ENCODE measurements at regions not wholly inside any gene's neighbourhood (a gene's known extent, or its start where the extent isn't known, plus 50 kb on each side); places are given as distances from the start of the nearest gene placed in this dataset.
"Not testable (repeated sequence)": the region's sequence is repeated elsewhere in the genome, so short reads cannot be mapped to it uniquely, and the experiment has no call there.

DNA sequence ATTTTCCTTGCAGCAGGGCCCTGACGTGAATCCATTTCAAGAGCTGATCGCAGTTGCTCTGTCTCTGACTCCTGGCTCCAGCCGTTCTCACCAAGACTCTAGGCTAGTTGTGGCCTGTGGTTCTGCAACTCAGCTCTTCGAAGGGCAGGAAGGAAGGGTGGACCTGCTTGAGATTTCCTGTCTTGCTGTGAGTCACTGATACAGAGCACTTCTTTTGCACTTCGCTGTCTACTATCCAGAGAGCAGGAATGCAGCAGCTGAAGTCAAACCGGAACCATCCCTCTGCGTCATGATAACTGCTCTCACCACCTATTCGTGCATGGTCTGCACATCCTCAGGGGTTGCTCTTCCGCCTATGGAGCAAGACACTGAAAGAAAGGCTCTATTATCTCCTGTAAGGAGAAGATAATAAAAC is 59.7 kb downstream of the RAP2B start:
- FAIRE-seq (no peak), DNase-seq (ENCODE audit: low spot score) (peak; percentile 81)

DNA sequence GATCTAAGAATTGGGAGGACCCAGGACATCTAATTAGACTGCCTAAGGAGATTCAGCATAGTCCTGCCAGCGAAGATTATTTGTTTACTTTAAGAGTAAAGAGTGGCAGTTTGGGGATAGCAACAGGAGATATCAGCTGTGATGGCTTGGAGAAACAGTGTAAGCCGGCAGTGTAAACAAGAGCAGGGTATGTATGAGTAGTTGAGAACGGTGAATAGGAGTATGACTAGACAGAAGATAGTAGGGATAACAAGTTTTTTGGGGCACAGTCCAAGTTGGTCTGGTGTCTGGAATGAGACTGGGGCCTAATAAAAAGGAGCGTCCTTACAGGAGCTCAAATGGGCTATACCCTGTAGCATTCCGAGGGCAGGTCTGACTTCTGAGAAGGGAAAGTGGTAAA is 64.9 kb downstream of the RAP2B start:
- not testable (repeated sequence) for FAIRE-seq; DNase-seq (ENCODE audit: low spot score)

DNA sequence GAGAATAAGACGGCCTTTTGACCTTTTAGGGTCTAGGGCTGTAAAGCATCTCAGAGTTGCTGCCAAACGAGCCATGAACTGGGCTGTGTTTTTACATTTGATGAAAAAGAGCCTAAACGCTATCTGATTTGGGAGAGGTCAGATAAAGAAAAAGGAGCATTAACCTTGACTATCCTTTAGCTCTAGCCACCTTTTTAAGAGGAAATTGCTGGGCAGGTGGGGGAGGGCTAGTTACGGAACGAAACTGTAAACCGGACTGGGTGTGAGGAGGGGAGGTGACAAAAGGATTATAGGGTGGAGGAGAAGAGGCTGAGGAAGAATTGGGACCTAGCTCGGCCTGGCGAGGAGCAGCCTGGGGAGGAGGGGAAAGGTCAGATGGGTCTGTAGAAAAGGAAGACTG is 68.4 kb downstream of the RAP2B start:
- DNase-seq (ENCODE audit: low spot score); FAIRE-seq: not testable (repeated sequence)

DNA sequence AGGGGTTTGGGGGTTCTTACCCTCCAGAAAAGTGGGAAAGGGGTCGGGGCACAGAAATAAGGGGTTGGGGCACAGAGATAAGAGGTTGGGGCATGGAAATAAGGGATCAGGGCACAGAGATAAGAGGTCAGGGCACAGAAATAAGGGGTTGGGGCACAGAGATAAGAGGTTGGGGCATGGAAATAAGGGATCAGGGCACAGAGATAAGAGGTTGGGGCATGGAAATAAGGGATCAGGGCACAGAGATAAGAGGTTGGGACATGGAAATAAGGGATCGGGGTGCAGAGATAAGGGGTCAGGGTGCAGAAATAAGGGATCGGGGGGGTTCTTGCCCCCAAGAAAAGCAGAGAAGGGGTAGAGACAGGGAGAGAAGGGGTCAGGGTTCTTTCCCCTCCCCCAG is 69.2 kb downstream of the RAP2B start:
- not testable (repeated sequence) for DNase-seq (ENCODE audit: low spot score); FAIRE-seq

DNA sequence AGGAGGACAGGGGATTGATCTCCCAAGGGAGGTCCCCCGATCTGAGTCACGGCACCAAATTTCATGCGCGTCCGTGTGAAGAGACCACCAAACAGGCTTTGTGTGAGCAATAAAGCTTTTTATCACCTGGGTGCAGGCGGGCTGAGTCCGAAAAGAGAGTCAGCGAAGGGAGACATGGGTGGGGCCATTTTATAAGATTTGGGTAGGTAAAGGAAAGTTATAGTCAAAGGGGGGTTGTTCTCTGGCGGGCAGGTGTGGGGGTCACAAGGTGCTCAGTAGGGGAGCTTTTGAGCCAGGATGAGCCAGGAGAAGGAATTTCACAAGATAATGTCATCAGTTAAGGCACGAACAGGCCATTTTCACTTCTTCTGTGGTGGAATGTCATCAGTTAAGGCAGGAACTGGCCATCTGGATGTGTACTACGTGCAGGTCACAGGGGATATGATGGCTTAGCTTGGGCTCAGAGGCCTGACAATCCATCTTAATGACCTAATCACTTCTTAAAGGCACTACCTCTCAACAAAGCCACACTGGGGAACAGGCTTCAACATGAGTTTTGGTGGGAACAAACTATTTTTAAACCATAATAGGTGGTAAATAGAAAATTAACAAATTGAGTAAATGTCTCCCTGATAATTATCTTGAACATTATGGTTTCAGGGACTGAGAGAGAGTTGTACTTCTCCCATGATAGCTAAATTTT is 70.2 kb downstream of the RAP2B start:
- FAIRE-seq; DNase-seq (ENCODE audit: low spot score): not testable (repeated sequence)

DNA sequence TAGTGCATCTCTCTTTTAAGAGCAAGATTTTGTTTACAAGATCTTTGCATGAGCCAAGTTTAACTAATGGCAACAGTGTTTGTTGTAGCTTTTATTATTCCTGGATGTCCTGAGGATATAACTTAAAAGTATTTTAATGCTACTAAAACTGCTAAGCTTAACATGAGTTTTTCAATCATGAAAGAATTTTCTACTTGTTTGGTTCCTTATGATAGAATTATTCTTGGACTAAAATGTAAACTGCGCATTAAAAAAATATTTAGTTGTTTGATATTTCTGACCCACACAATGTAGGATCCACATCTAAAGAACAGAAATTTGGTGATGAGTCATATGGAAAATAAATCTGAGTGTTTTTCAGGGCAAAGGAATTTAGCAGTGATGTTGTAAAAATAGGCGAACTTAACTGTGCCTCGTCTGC is 70.8 kb downstream of the RAP2B start:
- FAIRE-seq (no peak), DNase-seq (ENCODE audit: low spot score) (peak; percentile 17)

DNA sequence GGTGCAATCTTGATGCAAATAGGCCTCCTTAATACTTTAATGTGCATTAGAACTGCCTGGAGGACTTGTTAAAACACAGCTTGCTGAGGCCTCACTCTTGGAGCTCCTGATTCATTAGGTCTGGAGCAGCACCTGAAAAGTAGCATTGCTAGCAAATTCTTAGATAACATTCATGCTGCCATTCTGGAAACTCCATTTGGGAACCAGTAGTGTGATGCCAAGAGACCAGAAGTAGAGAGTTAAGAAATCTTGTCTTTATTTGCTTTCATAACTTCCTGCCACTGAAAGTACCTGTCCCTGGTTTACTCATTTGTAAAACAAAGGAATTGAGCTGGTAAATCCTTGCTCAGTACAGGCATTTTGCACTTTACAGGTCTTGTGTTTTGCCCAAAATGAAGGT is 72.0 kb downstream of the RAP2B start:
- no peak for FAIRE-seq
- no peak for DNase-seq (ENCODE audit: low spot score)

DNA sequence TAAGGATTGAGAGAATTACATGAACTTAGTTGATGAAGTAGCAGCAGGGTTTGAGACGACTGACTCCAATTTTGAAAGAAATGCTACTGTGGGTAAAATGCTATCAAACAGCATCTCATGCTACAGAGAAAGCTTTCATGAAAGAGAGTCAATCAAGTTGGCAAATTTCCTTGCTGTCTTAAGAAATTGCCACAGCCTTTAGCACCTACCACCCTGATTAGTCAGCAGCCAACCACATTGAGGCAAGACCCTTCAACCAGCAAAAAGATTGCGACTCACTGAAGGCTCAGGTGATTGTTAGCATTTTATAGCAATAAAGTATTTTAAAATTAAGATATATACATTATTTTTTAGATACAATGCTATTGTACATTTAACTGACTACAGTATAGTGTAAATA is 80.9 kb downstream of the RAP2B start:
- FAIRE-seq (no peak), DNase-seq (ENCODE audit: low spot score) (no peak)

DNA sequence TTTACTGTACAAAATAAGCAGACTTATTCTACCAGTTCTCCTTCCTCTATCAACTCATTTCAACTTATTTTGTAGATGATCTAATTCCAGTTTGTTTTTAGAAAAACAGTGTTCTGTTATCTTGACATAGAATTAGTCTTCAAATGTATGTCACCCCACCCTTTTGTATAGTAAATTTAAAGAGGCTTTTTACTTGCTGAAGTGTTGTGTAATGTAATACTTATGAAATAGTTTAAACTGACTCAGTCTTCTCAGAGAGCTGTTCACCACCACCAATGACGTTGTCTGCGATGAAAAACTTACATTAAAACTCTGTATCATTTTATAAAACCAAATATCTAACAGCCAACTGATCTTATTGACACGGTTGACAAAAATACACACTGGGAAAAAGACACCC is 82.9 kb downstream of the RAP2B start:
- FAIRE-seq (no peak), DNase-seq (ENCODE audit: low spot score) (no peak)

DNA sequence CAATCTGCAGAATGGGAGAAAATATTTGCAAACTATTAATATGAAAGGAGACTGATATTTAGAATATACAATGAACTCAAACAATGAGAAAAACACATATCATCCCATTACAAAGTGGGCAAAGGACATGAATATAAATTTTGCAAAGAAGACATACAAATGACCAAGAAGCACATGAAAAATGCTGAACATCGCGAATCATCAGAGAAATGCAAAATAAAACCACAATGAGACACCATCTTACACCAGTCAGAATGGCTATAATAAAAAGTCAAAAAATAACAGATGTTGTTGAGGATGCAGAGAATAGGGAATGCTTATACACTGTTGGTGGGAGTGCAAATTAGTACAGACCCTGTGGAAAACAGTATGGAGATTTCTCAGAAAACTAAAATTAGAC is 83.6 kb downstream of the RAP2B start:
- DNase-seq (ENCODE audit: low spot score) (no peak), FAIRE-seq (no peak)

DNA sequence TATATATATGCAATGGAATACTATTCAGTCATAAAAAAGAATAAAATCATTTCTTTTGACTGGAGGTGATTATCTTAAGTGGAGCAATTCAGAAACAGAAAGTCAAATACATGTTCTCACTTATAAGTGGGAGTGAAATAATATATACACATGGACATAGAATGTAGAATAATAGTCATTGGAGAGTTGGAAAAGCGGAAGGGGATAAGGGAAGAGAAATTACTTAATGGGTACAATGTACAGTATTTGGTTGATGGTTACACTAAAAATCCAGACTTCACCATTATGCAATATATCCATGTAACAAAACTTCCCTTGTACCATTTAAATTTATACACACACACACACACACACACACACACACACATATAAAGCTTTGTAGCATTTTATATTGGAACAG is 84.3 kb downstream of the RAP2B start:
- FAIRE-seq = no peak
- no peak for DNase-seq (ENCODE audit: low spot score)

DNA sequence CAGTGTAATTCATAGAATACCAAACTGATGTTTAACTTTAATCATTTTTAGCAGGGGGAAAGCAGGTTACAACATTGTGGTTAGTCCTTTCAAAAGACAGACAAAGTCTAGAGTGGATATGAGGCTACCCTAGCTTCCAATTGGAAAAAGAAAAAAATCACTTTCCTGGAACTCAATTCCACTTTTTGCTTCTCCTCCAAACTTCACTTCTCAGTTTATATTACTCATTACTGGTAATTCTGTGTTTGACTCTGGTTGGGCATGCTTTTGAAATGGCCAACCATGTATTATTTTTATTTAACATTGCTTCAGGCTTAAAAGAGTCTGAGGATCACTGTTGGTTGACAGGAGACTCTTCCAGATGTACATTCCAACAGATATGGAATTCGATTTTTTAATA is 84.8 kb downstream of the RAP2B start:
- no peak for FAIRE-seq

DNA sequence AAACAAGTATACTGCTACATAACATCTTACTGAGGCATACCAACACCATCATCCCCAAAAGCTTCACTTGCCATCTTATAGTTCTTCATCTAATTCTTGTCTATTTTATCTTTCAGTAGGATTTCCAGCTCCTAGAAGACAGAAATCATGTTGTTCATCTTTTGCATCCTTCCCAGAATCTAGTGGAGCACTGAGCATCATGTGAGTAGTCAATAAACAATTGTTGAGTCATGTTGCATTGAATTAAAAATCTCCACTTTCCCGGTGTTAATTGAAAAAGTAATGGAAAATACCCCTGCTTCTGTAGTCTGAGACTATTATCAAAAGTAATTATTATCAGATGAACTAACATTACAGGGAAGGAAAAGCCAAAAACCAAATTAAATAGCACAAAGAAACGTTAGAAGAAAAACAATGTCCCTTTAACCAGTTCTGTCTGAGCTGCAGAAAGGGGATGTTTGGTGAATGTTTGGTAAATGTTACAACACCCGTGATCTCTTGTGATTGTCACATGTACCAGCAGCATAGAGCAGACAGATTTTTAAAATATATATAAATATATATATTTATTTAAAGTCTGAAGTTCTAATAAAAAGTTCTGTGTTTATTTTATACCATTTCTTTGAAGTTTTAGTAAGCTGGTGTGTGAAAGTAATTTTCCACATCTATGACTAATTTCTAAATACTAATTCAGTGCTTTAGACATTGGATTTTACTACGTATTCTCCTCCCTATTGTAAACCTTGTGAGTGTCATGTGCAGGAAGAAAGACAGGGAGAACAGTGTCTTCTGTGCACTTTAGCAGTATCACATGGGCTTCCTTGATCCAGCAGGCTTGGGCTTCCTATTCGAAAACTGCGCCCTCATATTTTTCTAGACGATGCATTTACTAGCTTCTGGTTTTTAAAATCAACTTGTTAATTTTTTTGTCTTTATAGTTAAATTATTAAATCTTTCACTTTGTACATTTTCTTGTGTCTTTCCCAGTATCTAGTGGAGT is 85.6 kb downstream of the RAP2B start:
- DNase-seq (ENCODE audit: low spot score) (no peak), FAIRE-seq (no peak)

More for the DNA sequence above, 84.8 kb downstream of the RAP2B start:
- DNase-seq (ENCODE audit: low spot score) = no peak

DNA sequence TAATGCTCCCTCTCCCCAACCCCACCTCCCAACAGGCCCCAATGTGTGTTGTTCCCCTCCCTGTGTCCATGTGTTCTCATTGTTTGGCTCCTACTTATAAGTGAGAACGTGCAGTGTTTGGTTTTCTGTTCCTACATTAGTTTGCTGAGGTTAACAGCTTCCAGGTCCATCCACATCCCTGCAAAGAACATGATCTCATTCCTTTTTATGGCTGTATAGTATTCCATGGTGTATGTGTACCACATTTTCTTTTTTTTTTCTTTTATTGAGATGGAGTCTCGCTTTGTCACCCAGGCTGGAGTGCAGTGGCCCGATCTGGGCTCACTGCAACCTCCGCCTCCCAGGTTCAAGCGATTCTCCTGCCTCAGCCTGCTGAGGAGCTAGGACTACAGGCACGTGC is 86.8 kb downstream of the RAP2B start:
- FAIRE-seq; DNase-seq (ENCODE audit: low spot score): not testable (repeated sequence)

DNA sequence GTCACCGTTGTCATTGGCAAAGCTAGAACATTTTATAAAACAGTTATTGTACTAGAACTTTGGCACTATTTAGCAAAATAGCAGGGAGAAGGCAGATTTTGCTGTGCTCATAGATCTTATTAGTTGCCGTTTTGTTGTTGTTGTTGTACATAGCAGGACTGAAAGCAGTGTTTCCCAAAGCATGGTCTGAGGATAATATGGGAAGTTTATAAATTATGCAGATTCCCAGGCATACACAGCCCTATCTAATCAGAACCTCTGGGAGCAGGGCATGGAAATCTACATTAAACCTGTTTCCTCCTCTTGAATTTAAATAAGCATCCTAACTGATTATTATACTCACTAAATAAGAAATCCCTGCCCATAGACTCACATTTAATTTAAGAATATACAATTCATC is 87.9 kb downstream of the RAP2B start:
- DNase-seq (ENCODE audit: low spot score) (no peak), FAIRE-seq (no peak)

DNA sequence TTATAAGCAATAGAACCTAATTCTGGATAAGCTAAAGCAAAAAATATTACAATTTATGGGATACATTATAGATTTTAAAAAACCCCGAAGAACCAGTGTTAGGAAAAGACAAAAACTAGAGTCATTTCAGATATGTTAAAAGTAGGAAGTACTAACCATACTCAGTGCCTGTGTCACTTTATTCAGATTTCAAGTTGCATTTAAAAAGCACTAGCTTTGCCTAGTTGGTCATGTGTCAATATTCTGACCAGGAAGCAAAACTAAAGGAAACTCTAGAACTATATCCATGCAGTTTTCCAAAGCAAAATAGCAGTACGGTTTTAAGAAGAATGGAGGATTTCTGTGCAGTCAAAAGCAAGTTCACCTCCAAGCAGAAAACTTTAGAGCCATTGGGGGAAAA is 88.4 kb downstream of the RAP2B start:
- DNase-seq (ENCODE audit: low spot score) (no peak), FAIRE-seq (no peak)

DNA sequence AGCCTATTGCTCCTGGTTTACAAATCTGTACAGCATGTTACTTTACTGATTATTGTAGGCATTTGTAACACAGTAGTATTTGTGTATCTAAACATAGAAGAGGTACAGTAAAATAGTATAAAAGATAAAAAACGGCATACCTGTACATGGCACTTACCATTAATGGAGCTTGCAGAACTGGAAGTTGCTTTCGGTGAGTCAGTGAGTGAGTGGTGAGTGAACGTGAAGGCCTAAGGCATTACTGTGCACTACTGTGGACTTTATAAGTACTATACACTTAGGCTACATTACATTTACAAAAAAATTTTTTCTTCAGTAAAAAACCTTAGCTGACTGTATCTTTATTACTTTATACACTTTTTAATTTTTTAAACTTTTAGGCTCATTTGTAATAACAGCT is 90.9 kb downstream of the RAP2B start:
- DNase-seq (ENCODE audit: low spot score) = no peak

DNA sequence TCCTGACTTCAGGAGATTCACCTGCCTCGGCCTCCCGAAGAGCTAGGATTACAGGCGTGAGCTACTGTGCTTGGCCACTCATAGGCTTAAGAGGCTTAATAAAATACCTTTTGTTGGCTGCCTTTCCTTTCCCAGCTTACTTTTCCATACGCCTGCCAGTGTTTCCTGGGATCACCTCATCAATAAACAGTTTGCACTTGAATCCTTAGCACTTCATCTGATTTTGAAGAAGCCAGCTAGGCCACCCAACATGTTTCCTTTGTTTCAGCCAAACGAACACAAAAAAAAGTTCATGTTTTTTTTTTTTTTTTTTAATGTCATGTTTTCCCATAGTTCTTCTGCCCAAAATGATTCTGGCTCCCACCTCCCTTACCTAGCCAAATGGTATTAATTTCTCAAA is 92.3 kb downstream of the RAP2B start:
- FAIRE-seq (no peak), DNase-seq (ENCODE audit: low spot score) (no peak)

More for the DNA sequence above, 90.9 kb downstream of the RAP2B start:
- FAIRE-seq = no peak

DNA sequence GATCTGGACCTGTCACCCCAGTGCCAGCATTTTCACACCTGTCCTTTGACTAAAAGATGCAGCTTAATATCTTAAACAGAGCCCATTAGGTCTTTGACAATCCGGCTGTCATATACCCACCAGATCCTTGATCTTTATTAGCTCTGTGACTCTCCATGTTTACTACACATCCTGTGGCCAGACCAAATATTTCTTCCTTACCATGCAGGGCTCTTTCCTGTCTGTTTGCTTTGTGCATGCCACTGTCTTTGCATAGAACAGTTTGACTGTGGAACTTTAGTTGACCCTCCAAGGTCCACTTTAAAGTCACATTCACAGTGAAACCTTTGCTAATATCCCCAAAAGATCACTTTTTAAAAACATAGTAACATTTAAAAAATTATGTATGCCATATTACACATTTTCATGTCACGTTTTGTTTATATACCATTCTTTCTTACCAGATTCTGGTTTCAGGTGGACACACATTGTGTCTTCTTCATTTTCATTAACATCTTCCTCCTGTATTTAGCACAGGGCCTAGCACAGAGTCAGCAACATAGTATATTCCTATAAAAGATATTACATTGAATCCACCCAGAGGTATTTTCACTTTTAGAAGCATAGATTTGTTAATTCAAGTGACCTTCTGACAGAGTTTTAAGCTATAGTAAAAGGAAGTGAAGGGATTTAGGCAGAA is 95.8 kb downstream of the RAP2B start:
- FAIRE-seq (no peak), DNase-seq (ENCODE audit: low spot score) (no peak)

DNA sequence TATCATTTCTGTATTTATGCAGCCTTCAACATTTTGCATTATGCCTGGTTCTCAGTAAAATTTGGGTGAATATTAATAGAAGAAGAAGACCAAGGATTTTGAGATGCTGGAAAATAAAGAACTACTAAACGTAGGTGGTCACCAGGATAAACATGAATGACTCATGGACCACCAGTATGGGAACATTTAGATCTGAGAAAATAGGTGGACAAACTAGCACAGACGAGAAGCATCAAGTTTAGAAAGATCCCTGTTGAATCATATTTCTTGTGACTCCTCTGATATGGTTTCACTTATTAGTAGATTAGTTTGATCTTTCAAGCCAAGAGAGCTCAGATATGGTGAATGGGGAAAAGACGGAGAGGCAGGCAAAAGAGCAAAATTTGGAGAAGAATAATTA is 97.9 kb downstream of the RAP2B start:
- FAIRE-seq (no peak), DNase-seq (ENCODE audit: low spot score) (no peak)

DNA sequence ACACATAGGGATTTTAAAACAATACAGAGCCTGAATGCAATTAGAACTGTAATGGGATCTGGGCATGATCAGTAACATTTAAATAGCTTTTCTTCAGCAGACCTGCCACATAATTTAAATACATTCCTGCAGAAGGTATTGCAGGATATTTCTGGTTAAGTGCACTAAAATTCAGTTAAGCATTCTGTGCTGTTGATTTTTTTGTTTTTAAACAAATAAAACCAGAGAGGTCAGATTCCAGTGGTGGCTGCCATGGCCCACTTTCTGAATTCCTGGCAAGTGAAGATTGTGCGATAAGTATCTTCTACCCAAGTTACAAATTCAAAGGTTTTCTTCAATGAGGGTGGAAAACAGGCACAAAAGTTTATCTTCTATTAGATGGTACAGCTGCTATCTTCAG is 98.7 kb downstream of the RAP2B start:
- no peak for DNase-seq (ENCODE audit: low spot score)
- no peak for FAIRE-seq

DNA sequence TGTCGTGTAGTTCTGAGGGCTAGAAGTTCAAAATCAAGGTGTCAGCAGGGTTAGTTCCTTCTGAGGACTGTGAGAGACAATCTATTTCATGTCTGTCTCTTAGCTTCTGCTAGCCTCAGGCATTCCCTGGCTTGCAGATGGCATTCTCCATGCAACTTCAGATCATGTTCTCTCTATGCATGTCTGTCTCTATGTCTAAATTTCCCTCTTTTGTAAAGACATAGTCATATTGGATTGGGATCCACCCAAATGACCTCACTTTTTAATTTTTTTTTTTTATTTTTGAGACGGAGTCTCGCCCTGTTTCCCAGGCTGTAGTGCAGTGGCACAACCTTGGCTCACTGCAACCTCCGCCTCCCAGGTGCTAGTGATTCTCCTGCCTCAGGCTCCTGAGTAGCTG is 104.6 kb downstream of the RAP2B start:
- DNase-seq (ENCODE audit: low spot score) = no peak
- no peak for FAIRE-seq

Measured in urothelium cell line (cell line).